IgD-negative memory B cell (primary cell): ENCODE measurements at regions not wholly inside any gene's neighbourhood (a gene's known extent, or its start where the extent isn't known, plus 50 kb on each side); places are given as distances from the start of the nearest gene placed in this dataset.

ENCODE experiments used
- H3K27ac Mint-ChIP-seq, 3 donors: one replicate each; pipeline ENCODE4 v1.8.0; 2020 to 2022; ENCODE audit warnings: mild to moderate bottlenecking in 3 of 3, mixed read lengths in 3 of 3, moderate library complexity in 1 of 3
- H3K27me3 Mint-ChIP-seq: one replicate; pipeline ENCODE4 v1.8.0; 2021; ENCODE audit warnings: mixed read lengths
- H3K36me3 Mint-ChIP-seq: one replicate; pipeline ENCODE4 v1.8.0; 2020; ENCODE audit warnings: mild to moderate bottlenecking, mixed read lengths
- H3K4me1 Mint-ChIP-seq, 3 donors: one replicate each; pipeline ENCODE4 v1.8.0; 2020 to 2022; ENCODE audit warnings: mixed read lengths in 3 of 3, mild to moderate bottlenecking in 1 of 3
- H3K4me3 Mint-ChIP-seq, 4 donors: one replicate each; pipeline ENCODE4 v1.8.0; 2020 to 2022; ENCODE audit warnings: mild to moderate bottlenecking in 4 of 4, mixed read lengths in 4 of 4, moderate library complexity in 3 of 4
- H3K9me3 Mint-ChIP-seq, 3 donors: one replicate each; pipeline ENCODE4 v1.8.0; 2020 to 2021; ENCODE audit warnings: mixed read lengths in 3 of 3, mild to moderate bottlenecking in 1 of 3

DNA sequence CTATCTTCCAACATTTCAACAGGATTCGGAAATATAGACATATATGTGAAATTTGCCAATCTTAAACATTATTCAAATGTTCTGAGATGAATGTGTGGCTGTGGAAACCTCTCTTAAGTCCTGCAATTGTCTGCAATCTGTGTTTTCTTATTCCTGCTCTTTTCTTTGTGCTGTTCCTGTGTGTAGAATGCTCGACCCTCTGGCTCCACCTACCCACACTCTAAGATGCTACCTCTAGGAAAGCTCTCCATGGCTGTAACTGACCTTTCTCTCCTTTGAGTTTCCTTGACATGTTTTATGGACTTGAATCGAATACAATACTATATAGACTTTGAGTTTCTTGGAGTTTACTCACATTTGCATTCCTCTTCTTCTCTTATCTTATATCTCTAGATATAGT is 120.6 kb upstream of the ASTN2 start:
- Mint-ChIP-seq H3K4me1 (no peaks in the 10 kb centered on the region), H3K27me3 (no peaks in the 10 kb centered on the region), H3K9me3 (peaks cover 0 to 3% (median 0%) of the 10 kb centered on the region in 3 donors), H3K27ac (no peak overlapping the region), H3K4me3 (no peak overlapping the region), H3K36me3 (no peaks in the 10 kb centered on the region)

DNA sequence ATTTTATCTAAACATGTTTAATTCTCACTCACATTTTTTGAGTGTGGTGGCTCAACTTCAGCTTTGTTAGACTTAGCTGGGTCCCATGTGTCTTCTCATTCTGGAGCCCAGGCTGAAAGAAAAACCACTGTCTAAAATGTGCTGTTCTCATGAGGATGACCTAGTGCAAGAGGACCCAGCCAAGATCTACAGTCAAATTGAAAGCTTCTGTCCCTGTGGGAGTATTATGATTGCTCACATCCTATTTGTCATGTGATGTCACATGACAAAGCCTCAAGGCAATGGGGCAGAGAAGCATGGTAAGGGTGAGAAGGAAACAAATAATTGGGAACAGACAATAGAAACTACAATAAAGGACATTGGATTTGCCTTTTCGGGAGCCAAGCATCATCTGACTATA is 113.4 kb upstream of the ASTN2 start:
- Mint-ChIP-seq H3K4me3 (no peak overlapping the region), H3K4me1 (no peaks in the 10 kb centered on the region), H3K36me3 (no peaks in the 10 kb centered on the region), H3K27ac (no peak overlapping the region), H3K27me3 (no peaks in the 10 kb centered on the region), H3K9me3 (peaks cover 0 to 3% (median 1%) of the 10 kb centered on the region in 3 donors)

DNA sequence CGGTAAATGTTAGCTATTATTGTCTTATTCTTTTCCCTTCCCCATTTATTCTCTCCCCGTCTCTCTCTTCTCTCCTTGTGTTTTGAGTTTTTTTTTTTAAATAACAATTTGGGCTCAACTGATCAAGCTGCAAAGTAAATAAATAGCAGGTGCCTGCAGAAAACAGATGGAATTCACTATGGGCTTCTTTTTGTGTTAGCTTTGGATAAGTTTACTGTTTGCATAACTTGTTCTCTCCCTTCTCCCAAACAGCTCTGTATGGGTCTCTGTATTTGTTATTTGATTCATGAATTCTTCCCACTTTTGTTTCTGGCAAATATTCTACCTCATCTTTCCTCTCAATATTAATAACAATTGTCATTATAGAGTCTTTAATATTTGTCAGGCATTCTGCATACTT is 111.8 kb upstream of the ASTN2 start:
- Mint-ChIP-seq H3K27me3 (no peaks in the 10 kb centered on the region), H3K4me1 (no peaks in the 10 kb centered on the region), H3K36me3 (no peaks in the 10 kb centered on the region), H3K27ac (no peak overlapping the region), H3K4me3 (no peak overlapping the region), H3K9me3 (peaks cover 0 to 3% (median 0%) of the 10 kb centered on the region in 3 donors)

DNA sequence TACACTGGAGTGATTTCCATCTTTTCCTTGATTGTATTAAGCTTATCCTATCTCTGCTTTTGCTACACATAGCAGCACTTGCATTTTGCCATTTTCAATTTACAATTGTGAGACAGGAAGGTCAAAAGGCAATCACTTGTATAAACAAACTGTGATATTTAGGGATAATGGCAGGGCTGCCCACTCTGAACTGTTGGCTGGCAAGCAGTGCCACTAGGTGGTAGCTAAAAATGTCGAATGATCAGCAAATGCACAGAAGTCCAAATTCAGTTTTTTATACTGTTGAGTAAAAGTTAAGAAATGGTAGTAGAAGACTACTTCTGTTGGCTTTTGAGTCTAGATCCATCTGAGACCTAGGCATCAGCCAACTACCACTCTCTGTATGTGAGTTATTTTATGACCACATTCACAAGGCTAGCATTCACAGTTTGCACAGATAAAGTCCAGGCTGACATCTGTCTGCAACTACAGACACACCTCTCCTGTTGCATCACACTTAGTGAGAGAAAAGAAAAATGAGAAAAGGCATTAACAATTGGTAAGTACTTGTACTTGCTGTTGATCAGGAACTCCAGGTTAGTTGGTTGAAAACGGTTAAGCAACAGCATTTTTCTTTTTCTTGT is 108.8 kb upstream of the ASTN2 start:
- Mint-ChIP-seq H3K4me3 (no peak overlapping the region), H3K36me3 (no peaks in the 10 kb centered on the region), H3K4me1 (no peaks in the 10 kb centered on the region), H3K27me3 (no peaks in the 10 kb centered on the region), H3K27ac (no peak overlapping the region), H3K9me3 (peaks cover 0 to 3% (median 2%) of the 10 kb centered on the region in 3 donors)

DNA sequence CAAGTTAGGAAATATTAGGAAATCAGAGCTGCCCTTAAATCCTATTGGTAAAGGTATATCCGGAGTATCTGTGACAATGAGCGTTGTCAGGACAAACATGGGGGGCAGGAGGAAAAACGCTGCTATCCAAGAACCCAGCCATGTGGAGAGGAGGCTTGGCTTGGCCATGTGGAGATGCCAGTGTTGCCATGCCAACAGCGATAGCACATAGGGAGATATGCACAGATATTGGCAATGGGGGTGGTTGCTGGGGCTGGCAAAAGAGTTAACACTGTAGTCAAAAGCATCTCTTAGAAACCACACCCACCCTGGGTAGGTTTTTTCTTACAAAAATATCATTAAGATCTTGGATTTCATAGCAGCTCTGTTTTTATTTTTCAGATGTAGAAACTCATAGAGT is 106.4 kb upstream of the ASTN2 start:
- H3K9me3 Mint-ChIP-seq = peaks cover 2 to 10% (median 3%) of the 10 kb centered on the region in 3 donors
- H3K4me1 Mint-ChIP-seq = no peaks in the 10 kb centered on the region
- H3K36me3 Mint-ChIP-seq = no peaks in the 10 kb centered on the region
- H3K27ac Mint-ChIP-seq = no peak overlapping the region
- H3K4me3 Mint-ChIP-seq = no peak overlapping the region
- H3K27me3 Mint-ChIP-seq = no peaks in the 10 kb centered on the region

DNA sequence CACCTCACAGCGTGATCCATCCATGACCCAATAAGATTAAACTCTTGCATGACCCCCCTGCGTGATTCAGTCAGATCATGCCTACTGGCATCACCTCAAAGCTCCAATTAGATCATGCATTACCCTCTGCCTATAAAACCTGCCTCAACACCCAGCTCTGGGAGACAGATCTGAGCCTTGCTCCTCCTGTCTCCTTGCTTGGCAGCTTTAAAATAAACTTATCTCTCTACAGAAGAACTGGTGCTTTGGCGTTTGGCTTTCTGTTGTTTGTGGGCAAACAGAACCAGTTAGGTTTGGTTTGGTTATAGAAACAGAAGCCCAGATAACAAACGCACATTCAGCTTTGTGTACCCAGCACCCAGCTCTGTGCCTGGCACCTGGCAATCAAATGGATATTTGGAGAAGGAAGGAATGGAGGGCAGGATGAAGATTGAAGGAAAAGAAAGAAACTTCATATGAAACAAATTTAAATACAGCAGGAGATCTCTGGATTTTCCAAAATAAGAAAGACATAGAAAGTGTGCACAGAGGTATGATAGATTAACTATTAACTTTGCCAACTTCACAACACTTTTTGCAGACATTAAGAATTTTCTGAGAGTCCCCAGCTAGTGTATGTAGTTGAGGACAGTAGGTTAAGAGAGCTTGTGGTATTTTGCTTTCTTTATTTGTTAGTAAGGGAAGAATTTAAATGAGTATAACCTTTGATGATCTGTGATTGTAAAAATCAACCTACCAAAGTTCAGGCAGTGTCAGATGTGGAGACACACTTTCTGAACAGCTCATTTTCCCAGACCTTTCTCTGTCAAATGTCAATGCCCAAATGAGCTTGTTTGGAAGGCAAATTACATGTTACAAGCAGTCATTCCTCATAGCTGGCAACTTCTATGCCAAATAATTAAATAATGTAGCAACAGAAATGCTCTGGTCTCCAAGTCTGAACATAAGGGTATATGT is 102.1 kb upstream of the ASTN2 start:
- H3K4me1 Mint-ChIP-seq = no peaks in the 10 kb centered on the region
- H3K27ac Mint-ChIP-seq = no peak overlapping the region
- peaks cover 2 to 10% (median 3%) of the 10 kb centered on the region in 3 donors for H3K9me3 Mint-ChIP-seq
- H3K27me3 Mint-ChIP-seq = no peaks in the 10 kb centered on the region
- no peaks in the 10 kb centered on the region for H3K36me3 Mint-ChIP-seq
- no peak overlapping the region for H3K4me3 Mint-ChIP-seq

DNA sequence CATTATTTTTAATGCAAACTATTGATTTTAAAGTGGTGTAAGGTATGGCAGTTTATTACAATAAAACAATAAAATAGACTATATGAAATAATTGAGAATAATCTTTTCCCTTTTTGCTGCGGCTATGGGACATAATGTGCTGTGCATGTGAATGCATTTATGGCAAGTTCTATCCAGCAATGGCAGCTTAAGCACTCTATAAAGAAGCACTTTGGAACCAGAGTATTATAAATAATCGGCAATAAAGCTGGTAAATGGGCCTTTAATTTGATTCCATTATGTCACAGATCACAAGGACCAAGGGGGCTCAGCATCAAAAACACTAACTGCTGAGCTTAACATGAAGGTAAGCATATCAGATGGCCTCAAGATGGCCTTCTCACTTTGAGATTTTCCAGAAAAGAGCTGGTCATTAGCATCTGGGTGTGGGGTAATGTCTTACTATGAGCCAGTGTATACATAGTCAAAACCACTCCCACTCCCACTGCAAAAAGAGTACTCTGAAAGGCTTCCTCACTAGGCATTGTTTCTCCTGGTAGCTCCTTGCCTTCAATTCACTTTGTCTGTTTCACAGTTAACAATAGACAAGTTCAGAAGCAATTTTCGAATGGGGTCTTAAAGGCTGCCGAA is 97.1 kb upstream of the ASTN2 start:
- peaks cover 3% of the 10 kb centered on the region for H3K36me3 Mint-ChIP-seq
- no peak overlapping the region for H3K4me3 Mint-ChIP-seq
- H3K4me1 Mint-ChIP-seq = no peaks in the 10 kb centered on the region
- peaks cover 0 to 3% (median 1%) of the 10 kb centered on the region in 3 donors for H3K9me3 Mint-ChIP-seq
- H3K27ac Mint-ChIP-seq = no peak overlapping the region
- peaks cover 3% of the 10 kb centered on the region for H3K27me3 Mint-ChIP-seq

DNA sequence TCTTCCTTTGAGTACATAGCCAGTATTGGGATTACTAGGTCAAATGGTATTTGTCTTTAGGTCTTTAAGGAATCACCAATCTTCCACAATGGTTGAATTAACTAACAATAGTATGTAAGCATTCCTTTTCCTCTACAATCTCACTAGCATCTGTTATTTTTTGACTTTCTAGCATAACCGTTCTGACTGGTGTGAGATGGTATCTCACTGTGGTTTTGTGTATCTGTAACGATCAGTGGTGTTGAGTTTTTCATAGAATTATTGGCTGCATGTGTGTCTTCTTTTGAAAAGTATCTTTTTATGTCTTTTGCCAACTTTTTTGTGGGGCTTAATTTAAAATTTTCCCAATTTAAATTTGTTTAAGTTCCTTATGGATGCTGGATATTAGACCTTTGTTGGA is 81.5 kb upstream of the ASTN2 start:
- peaks cover 0 to 8% (median 6%) of the 10 kb centered on the region in 3 donors for H3K9me3 Mint-ChIP-seq
- no peaks in the 10 kb centered on the region for H3K27me3 Mint-ChIP-seq
- no peak overlapping the region for H3K4me3 Mint-ChIP-seq
- no peaks in the 10 kb centered on the region for H3K36me3 Mint-ChIP-seq
- H3K27ac Mint-ChIP-seq = no peak overlapping the region
- H3K4me1 Mint-ChIP-seq = no peaks in the 10 kb centered on the region

DNA sequence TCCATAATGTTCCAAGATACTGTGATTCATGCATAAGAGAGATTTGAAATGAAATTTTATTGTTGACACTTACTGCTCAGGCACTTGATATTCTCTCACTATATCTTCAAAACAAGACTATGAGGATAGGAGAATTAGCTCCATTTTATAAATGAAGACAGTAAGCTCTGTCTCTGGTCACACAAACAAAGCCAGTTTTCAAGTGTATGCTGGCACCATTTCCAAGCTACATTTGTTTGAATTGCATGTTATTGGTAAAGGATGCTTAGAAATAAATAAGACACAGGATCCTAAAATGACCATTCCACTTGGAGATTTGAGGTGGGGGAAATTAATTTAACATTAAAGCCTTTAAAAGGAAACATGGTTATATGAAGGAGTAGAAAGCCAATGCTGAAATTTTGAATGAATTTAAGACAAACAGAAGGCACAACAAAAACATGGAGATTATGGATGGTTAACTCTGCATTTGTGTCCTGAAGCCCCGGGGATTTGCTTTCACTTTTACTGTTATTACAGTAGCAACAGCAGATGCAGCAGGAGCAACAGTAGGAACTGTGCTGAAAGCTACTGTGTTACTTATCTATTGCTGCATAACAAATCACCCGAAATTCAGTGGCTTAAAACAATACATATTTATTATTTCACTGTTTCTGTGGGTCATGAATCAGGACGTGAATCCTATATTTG is 79.7 kb upstream of the ASTN2 start:
- H3K27me3 Mint-ChIP-seq = no peaks in the 10 kb centered on the region
- H3K4me1 Mint-ChIP-seq = no peaks in the 10 kb centered on the region
- H3K27ac Mint-ChIP-seq = no peak overlapping the region
- no peak overlapping the region for H3K4me3 Mint-ChIP-seq
- no peaks in the 10 kb centered on the region for H3K36me3 Mint-ChIP-seq
- H3K9me3 Mint-ChIP-seq = peaks cover 0 to 8% (median 6%) of the 10 kb centered on the region in 3 donors

DNA sequence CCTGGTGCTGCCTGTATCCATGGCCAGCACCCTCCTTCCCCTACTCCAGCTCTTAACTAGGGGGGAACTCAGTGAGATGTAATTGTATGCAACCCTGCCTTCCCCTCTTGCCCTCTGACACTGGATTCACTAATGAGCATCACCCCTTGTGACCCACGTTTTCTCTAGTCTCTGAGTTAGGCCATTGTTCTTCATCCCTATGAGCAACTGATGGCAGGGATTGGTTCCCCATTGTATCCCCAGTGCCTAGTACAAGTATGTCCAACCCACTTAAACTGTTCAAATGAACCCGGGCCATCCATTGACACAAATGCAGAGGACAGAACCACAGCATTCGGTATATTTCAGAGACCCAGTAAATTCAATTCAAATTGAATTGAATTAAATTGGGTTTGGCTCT is 77.6 kb upstream of the ASTN2 start:
- no peaks in the 10 kb centered on the region for H3K36me3 Mint-ChIP-seq
- no peaks in the 10 kb centered on the region for H3K4me1 Mint-ChIP-seq
- H3K9me3 Mint-ChIP-seq = peaks cover 0 to 8% (median 4%) of the 10 kb centered on the region in 3 donors
- H3K27ac Mint-ChIP-seq = no peak overlapping the region
- peaks cover 4% of the 10 kb centered on the region for H3K27me3 Mint-ChIP-seq
- H3K4me3 Mint-ChIP-seq = no peak overlapping the region

DNA sequence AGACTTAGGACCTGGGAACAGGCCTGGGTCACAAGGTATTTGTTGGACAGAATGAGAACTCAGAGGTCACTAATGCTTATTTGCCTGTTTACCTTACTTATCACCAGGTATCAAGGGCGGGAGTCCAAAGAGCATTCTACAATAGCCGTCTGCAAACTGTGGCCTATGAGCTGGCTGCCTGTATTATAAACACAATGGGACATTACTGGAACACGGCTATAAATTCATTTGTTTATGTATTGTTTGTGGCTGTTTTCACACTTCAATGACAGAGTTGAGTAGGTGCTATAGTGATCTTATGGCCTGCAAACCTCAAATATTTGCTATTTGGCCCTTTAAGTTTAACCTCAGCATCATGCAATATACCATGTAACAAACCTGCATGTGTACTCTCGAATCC is 76.6 kb upstream of the ASTN2 start:
- Mint-ChIP-seq H3K27me3 (peaks cover 4% of the 10 kb centered on the region), H3K9me3 (peaks cover 0 to 2% (median under 1%) of the 10 kb centered on the region in 3 donors), H3K36me3 (no peaks in the 10 kb centered on the region), H3K27ac (no peak overlapping the region), H3K4me3 (no peak overlapping the region), H3K4me1 (no peaks in the 10 kb centered on the region)

DNA sequence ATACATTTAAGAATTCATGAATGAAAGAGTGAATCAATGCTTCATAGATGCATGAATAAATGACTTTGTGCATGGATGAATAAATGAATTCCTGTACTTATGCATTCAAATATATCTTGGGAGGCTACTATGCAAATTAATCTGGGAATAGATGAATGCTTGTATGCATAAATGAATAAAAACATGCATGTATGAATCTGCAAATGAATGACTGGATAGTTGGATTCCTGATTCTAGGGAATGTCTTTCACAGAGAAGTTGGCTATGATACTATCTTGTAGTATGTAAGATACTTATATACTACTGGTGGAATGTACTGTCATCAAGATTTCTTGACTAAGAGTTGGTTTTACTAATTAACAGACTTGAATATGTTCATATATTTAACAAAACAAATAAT is 75.3 kb upstream of the ASTN2 start:
- Mint-ChIP-seq H3K9me3 (no peaks in the 10 kb centered on the region), H3K27ac (no peak overlapping the region), H3K4me1 (no peaks in the 10 kb centered on the region), H3K4me3 (no peak overlapping the region), H3K36me3 (no peaks in the 10 kb centered on the region), H3K27me3 (peaks cover 4% of the 10 kb centered on the region)

DNA sequence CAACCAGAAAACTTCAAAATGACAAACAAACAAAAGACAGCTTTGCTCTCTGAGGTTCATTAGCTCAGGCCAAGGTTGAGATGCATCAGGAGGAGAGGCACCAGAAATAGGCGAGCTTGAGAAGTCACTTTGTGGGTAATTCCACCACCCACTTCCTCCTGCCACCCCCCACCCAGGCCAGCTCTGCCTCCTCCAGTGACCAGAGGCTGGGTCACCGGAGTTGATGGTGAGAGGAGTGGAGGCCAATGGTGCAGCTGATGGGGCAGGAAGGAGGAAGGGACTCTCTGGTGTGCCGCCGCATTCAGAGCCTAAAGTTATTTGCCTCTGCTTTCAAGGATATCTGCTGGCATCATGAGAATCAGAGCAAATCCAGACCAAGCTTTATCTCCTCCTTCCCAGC is 73.8 kb upstream of the ASTN2 start:
- H3K9me3 Mint-ChIP-seq = no peaks in the 10 kb centered on the region
- H3K4me1 Mint-ChIP-seq = no peaks in the 10 kb centered on the region
- no peak overlapping the region for H3K4me3 Mint-ChIP-seq
- H3K27me3 Mint-ChIP-seq = peaks cover 4% of the 10 kb centered on the region
- H3K27ac Mint-ChIP-seq = no peak overlapping the region
- H3K36me3 Mint-ChIP-seq = no peaks in the 10 kb centered on the region

DNA sequence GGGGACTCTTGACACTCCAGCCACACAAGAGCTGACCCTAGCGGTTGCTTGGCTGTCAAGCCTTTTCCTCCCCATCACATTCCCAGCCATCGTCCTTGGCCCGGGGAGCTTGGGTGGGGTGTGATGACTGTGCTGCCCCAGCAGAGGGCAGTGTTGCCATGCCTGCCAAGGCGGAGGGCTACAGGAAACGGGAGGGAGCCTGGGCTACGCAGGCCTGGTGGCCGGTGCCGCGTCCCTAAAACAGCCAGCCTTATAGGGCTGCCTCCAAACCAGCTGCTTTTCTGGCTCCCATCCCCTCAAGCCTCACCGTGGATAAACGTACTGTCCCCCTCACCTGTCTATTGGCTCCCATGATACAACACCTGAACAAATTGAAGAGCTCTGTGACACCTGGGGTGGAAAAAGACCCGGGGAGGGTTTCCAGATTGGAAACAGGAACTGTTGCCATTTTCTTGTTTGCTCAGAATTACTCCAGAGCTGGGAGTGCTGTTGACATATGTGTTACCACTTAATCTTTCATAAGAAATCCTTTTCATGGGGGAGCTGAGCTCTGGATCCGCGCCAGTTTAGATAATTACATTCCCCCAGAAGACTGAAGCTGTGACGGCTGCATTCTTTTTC is 72.8 kb upstream of the ASTN2 start:
- H3K36me3 Mint-ChIP-seq = no peaks in the 10 kb centered on the region
- H3K27ac Mint-ChIP-seq = no peak overlapping the region
- no peak overlapping the region for H3K4me3 Mint-ChIP-seq
- H3K4me1 Mint-ChIP-seq = no peaks in the 10 kb centered on the region
- no peaks in the 10 kb centered on the region for H3K9me3 Mint-ChIP-seq
- H3K27me3 Mint-ChIP-seq = peaks cover 4% of the 10 kb centered on the region

DNA sequence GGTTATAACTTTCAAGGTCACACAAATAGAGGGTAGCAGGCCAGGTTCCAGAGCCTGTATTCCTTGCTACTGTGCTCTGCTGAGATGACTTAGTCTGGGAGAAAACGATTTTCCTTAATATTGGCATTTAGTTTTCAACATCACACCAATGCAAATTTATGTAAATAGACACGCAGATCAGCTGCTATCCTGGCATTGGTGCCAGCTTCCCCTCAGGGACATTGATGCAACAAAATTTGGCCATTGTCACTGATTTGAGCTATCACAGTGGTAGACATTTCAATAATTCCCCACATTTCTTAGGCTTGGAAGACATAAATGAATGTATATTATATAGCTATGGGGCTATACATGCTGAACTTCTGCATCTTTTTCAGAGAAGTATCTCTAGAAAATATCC is 71.6 kb upstream of the ASTN2 start:
- H3K9me3 Mint-ChIP-seq = no peaks in the 10 kb centered on the region
- H3K4me1 Mint-ChIP-seq = no peaks in the 10 kb centered on the region
- no peak overlapping the region for H3K27ac Mint-ChIP-seq
- H3K4me3 Mint-ChIP-seq = no peak overlapping the region
- no peaks in the 10 kb centered on the region for H3K36me3 Mint-ChIP-seq
- H3K27me3 Mint-ChIP-seq = peaks cover 4% of the 10 kb centered on the region
